Suprapubic skin (tissue), 3 donors: ENCODE measurements at regions not wholly inside any gene's neighbourhood (a gene's known extent, or its start where the extent isn't known, plus 50 kb on each side); places are given as distances from the start of the nearest gene placed in this dataset.

ENCODE experiments used
- CTCF ChIP-seq, 2 donors: fragments of 200-600 bp in 1 of 2; fragments of 450-650 bp in 1 of 2; sonication (generic) in 1 of 2; IDR thresholded peaks; one replicate each; pipeline ENCODE4 v1.5.1; 2016 to 2019; ENCODE audit warnings: antibody characterized with exemption in 2 of 2, mild to moderate bottlenecking in 1 of 2, moderate library complexity in 1 of 2
- POLR2A ChIP-seq, 2 donors: fragments of 450-650 bp; IDR thresholded peaks; one replicate each; pipeline ENCODE4 v1.6.1; 2017; ENCODE audit warnings: antibody characterized with exemption in 2 of 2, mild to moderate bottlenecking in 2 of 2, moderate library complexity in 2 of 2

- no peak for TF ChIP-seq CTCF (IDR thresholded peaks at IDR 0.05)
- no peak for TF ChIP-seq POLR2A (IDR thresholded peaks at IDR 0.05)
These were observed 415.7 kb upstream of the ROBO2 start for GRCh38 chr3:76624164-76624563.
